ENCODE measurements at regions not wholly inside any gene's neighbourhood (a gene's known extent, or its start where the extent isn't known, plus 50 kb on each side); places are given as distances from the start of the nearest gene placed in this dataset.

DNA sequence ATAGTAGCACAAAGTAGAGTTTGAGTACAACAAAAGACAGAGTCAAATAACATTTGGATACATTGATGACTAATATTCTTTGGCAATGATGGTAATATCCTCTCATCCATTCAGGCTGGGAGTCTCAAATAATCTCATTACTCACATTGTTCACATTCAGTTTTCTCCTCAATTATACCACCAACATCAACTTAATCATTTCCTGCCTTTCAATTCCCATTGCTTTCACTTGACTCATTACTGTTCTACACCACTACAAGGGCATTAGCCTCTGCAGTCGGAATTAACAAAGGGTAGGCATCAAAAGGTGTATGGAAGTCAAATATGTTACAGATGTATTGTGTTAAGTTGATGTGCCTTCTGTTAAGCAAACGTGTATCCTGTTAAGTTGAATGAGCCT, 518.4 kb upstream of the SLITRK1 start:
- no peak overlapping the region for H3K4me3 ChIP-seq (ENCODE audit: low read depth, low read length, poor library complexity, severe bottlenecking)
- DNase-seq (ENCODE audit: low spot score) = peak; percentile 91
- H3K36me3 ChIP-seq (ENCODE audit: insufficient read depth, low read length, poor library complexity, severe bottlenecking) = no peaks in the 10 kb centered on the region
- ChIA-PET CTCF (no interaction called here), POLR2A (ENCODE audit: low non-redundant PET) (no interaction called here)
- H3K4me1 ChIP-seq (ENCODE audit: insufficient read depth, low read length, poor library complexity, severe bottlenecking) = peaks cover 4% of the 10 kb centered on the region
- no peak overlapping the region for H3K27ac ChIP-seq (ENCODE audit: low read depth, low read length, poor library complexity, severe bottlenecking)
- H3K27me3 ChIP-seq (replicated peaks; ENCODE audit: insufficient read depth, low read depth, low read length, poor library complexity) = no peaks in the 10 kb centered on the region
- H3K9me3 ChIP-seq (ENCODE audit: low read depth, low read length, poor library complexity, severe bottlenecking) = peaks cover 9% of the 10 kb centered on the region
- intact Hi-C loops (cut with micrococcal nuclease; ENCODE audit: unreplicated experiment) = no loop called here
- no TSS peak for BruUV-seq (replicated peaks)
- TF ChIP-seq EZH2 (IDR thresholded peaks at IDR 0.05; ENCODE audit: borderline replicate concordance, low read depth, low read length, poor library complexity, severe bottlenecking) = no peak
- TF ChIP-seq, protein P1, sequence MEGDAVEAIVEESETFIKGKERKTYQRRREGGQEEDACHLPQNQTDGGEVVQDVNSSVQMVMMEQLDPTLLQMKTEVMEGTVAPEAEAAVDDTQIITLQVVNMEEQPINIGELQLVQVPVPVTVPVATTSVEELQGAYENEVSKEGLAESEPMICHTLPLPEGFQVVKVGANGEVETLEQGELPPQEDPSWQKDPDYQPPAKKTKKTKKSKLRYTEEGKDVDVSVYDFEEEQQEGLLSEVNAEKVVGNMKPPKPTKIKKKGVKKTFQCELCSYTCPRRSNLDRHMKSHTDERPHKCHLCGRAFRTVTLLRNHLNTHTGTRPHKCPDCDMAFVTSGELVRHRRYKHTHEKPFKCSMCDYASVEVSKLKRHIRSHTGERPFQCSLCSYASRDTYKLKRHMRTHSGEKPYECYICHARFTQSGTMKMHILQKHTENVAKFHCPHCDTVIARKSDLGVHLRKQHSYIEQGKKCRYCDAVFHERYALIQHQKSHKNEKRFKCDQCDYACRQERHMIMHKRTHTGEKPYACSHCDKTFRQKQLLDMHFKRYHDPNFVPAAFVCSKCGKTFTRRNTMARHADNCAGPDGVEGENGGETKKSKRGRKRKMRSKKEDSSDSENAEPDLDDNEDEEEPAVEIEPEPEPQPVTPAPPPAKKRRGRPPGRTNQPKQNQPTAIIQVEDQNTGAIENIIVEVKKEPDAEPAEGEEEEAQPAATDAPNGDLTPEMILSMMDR (conservative IDR thresholded peaks at IDR 0.05; ENCODE audit: low read depth, low read length) = no peak

- intact Hi-C loops (cut with micrococcal nuclease; ENCODE audit: unreplicated experiment) = no loop called here
- DNase-seq (ENCODE audit: low spot score) = peak; percentile 10
- Histone ChIP-seq H3K9me3 (ENCODE audit: low read depth, low read length, poor library complexity, severe bottlenecking) (peaks cover 9% of the 10 kb centered on the region), H3K27ac (ENCODE audit: low read depth, low read length, poor library complexity, severe bottlenecking) (no peak overlapping the region), H3K4me1 (ENCODE audit: insufficient read depth, low read length, poor library complexity, severe bottlenecking) (peaks cover 4% of the 10 kb centered on the region), H3K27me3 (replicated peaks; ENCODE audit: insufficient read depth, low read depth, low read length, poor library complexity) (no peaks in the 10 kb centered on the region), H3K4me3 (ENCODE audit: low read depth, low read length, poor library complexity, severe bottlenecking) (no peak overlapping the region), H3K36me3 (ENCODE audit: insufficient read depth, low read length, poor library complexity, severe bottlenecking) (no peaks in the 10 kb centered on the region)
- TF ChIP-seq, protein P1 (conservative IDR thresholded peaks at IDR 0.05; ENCODE audit: low read depth, low read length) = no peak
- no peak for TF ChIP-seq EZH2 (IDR thresholded peaks at IDR 0.05; ENCODE audit: borderline replicate concordance, low read depth, low read length, poor library complexity, severe bottlenecking)
- CTCF ChIA-PET = no interaction called here
- POLR2A ChIA-PET (ENCODE audit: low non-redundant PET) = no interaction called here
- BruUV-seq (replicated peaks) = no TSS peak
These were observed 517.2 kb upstream of the SLITRK1 start for GRCh38 chr13:84399320-84400085.

- intact Hi-C loops (cut with micrococcal nuclease; ENCODE audit: unreplicated experiment) = no loop called here
- H3K4me3 ChIP-seq (ENCODE audit: low read depth, low read length, poor library complexity, severe bottlenecking) = no peak overlapping the region
- H3K4me1 ChIP-seq (ENCODE audit: insufficient read depth, low read length, poor library complexity, severe bottlenecking) = no peaks in the 10 kb centered on the region
- H3K9me3 ChIP-seq (ENCODE audit: low read depth, low read length, poor library complexity, severe bottlenecking) = peaks cover 2% of the 10 kb centered on the region
- POLR2A ChIA-PET (ENCODE audit: low non-redundant PET) = no interaction called here
- TF ChIP-seq, protein P1 (conservative IDR thresholded peaks at IDR 0.05; ENCODE audit: low read depth, low read length) = no peak
- no peak for TF ChIP-seq EZH2 (IDR thresholded peaks at IDR 0.05; ENCODE audit: borderline replicate concordance, low read depth, low read length, poor library complexity, severe bottlenecking)
- DNase-seq (ENCODE audit: low spot score) = no peak
- H3K36me3 ChIP-seq (ENCODE audit: insufficient read depth, low read length, poor library complexity, severe bottlenecking) = no peaks in the 10 kb centered on the region
- CTCF ChIA-PET = no interaction called here
- BruUV-seq (replicated peaks) = no TSS peak
- H3K27me3 ChIP-seq (replicated peaks; ENCODE audit: insufficient read depth, low read depth, low read length, poor library complexity) = no peaks in the 10 kb centered on the region
- H3K27ac ChIP-seq (ENCODE audit: low read depth, low read length, poor library complexity, severe bottlenecking) = no peak overlapping the region
These were observed 511.8 kb upstream of the SLITRK1 start for GRCh38 chr13:84393981-84394625.
